ENCODE measurements at regions not wholly inside any gene's neighbourhood (a gene's known extent, or its start where the extent isn't known, plus 50 kb on each side); places are given as distances from the start of the nearest gene placed in this dataset.

GRCh38 chr7:94228678-94229077 lies 166.0 kb upstream of the COL1A2 start:
- DNase-seq (ENCODE audit: low read depth in 2 of 2): no peak

GRCh38 chr7:94231305-94231704 lies 163.4 kb upstream of the COL1A2 start:
- no peak for DNase-seq (ENCODE audit: low read depth in 2 of 2)

GRCh38 chr7:94236960-94237359 lies 157.7 kb upstream of the COL1A2 start:
- DNase-seq (ENCODE audit: low read depth in 2 of 2): no peak

- DNase-seq (ENCODE audit: low read depth in 2 of 2): no peak
Observed at GRCh38 chr7:94237417-94237816, 157.3 kb upstream of the COL1A2 start.

- DNase-seq (ENCODE audit: low read depth in 2 of 2): no peak
Observed at GRCh38 chr7:94239661-94240234, 154.9 kb upstream of the COL1A2 start.

- no peak for DNase-seq (ENCODE audit: low read depth in 2 of 2)
Observed at GRCh38 chr7:94240902-94241301, 153.8 kb upstream of the COL1A2 start.

GRCh38 chr7:94241402-94241925 lies 153.2 kb upstream of the COL1A2 start:
- no peak for DNase-seq (ENCODE audit: low read depth in 2 of 2)

GRCh38 chr7:94243066-94243711 lies 151.5 kb upstream of the COL1A2 start:
- no peak for DNase-seq (ENCODE audit: low read depth in 2 of 2)

- no peak for DNase-seq (ENCODE audit: low read depth in 2 of 2)
Observed at GRCh38 chr7:94244760-94245159, 149.9 kb upstream of the COL1A2 start.

GRCh38 chr7:94245500-94245899 lies 149.2 kb upstream of the COL1A2 start:
- no peak for DNase-seq (ENCODE audit: low read depth in 2 of 2)

- no peak for DNase-seq (ENCODE audit: low read depth in 2 of 2)
Observed at GRCh38 chr7:94247970-94248369, 146.7 kb upstream of the COL1A2 start.

- DNase-seq (ENCODE audit: low read depth in 2 of 2): no peak
Observed at GRCh38 chr7:94249631-94250030, 145.1 kb upstream of the COL1A2 start.

GRCh38 chr7:94250124-94250523 lies 144.6 kb upstream of the COL1A2 start:
- no peak for DNase-seq (ENCODE audit: low read depth in 2 of 2)

- no peak for DNase-seq (ENCODE audit: low read depth in 2 of 2)
Observed at GRCh38 chr7:94250987-94251386, 143.7 kb upstream of the COL1A2 start.

- DNase-seq (ENCODE audit: low read depth in 2 of 2): no peak
Observed at GRCh38 chr7:94252124-94252523, 142.6 kb upstream of the COL1A2 start.

GRCh38 chr7:94252971-94253370 lies 141.7 kb upstream of the COL1A2 start:
- no peak for DNase-seq (ENCODE audit: low read depth in 2 of 2)

- no peak for DNase-seq (ENCODE audit: low read depth in 2 of 2)
Observed at GRCh38 chr7:94253686-94254085, 141.0 kb upstream of the COL1A2 start.

- DNase-seq (ENCODE audit: low read depth in 2 of 2): no peak
Observed at GRCh38 chr7:94258418-94259300, 136.0 kb upstream of the COL1A2 start.

GRCh38 chr7:94261067-94261466 lies 133.6 kb upstream of the COL1A2 start:
- DNase-seq (ENCODE audit: low read depth in 2 of 2): no peak

- DNase-seq (ENCODE audit: low read depth in 2 of 2): no peak
Observed at GRCh38 chr7:94264756-94265155, 129.9 kb upstream of the COL1A2 start.

- DNase-seq (ENCODE audit: low read depth in 2 of 2): no peak
Observed at GRCh38 chr7:94265456-94265855, 129.2 kb upstream of the COL1A2 start.

- DNase-seq (ENCODE audit: low read depth in 2 of 2): no peak
Observed at GRCh38 chr7:94266238-94266644, 128.5 kb upstream of the COL1A2 start.

- DNase-seq (ENCODE audit: low read depth in 2 of 2): no peak
Observed at GRCh38 chr7:94270772-94271171, 123.9 kb upstream of the COL1A2 start.

Measured in stimulated activated CD8-positive, alpha-beta memory T cell treated with anti-CD3 and anti-CD28 coated beads, Interleukin-15, amount 100 ng/mL, for 48 hours (primary cell).